Esophagus squamous epithelium (tissue), 4 donors: ENCODE measurements at regions not wholly inside any gene's neighbourhood (a gene's known extent, or its start where the extent isn't known, plus 50 kb on each side); places are given as distances from the start of the nearest gene placed in this dataset.

Experiments used
- CTCF ChIP-seq, 6 experiments: fragments of 450-650 bp in 4 of 6; fragments of 200-600 bp in 2 of 6; sonication (generic) in 2 of 6; IDR thresholded peaks; one replicate each; pipeline ENCODE4 v1.5.1; 2016 to 2019; ENCODE audit warnings: antibody characterized with exemption in 6 of 6, mild to moderate bottlenecking in 4 of 6, moderate library complexity in 4 of 6
- POLR2A ChIP-seq, 4 donors: fragments of 450-650 bp; IDR thresholded peaks; one replicate each; pipeline ENCODE4 v1.6.1; 2017; ENCODE audit warnings: antibody characterized with exemption in 4 of 4, mild to moderate bottlenecking in 4 of 4, moderate library complexity in 3 of 4

GRCh38 chr20:60270341-60270740, 312.1 kb downstream of the CDH26 start:
- no peak for TF ChIP-seq CTCF (IDR thresholded peaks at IDR 0.05)
- TF ChIP-seq POLR2A (IDR thresholded peaks at IDR 0.05) = no peak
